Chondrocyte (in vitro differentiated cells): ENCODE measurements at regions not wholly inside any gene's neighbourhood (a gene's known extent, or its start where the extent isn't known, plus 50 kb on each side); places are given as distances from the start of the nearest gene placed in this dataset.

Source experiments
- DNase-seq: peaks from one replicate; pipeline ENCODE4 v3.0.0; 2021; ENCODE audit warnings: mixed read lengths, low spot score
- H3K27ac Mint-ChIP-seq: one replicate; pipeline ENCODE4 v1.8.0; 2021; ENCODE audit warnings: mild to moderate bottlenecking, moderate library complexity, mixed read lengths; ENCODE audit not compliant: unreplicated experiment
- H3K27me3 Mint-ChIP-seq: 2 replicates; pipeline ENCODE4 v1.8.0; 2021; ENCODE audit warnings: low read depth, mixed read lengths
- H3K36me3 Mint-ChIP-seq: 2 replicates; pipeline ENCODE4 v1.8.0; 2021; ENCODE audit warnings: low read depth, mixed read lengths
- H3K4me1 Mint-ChIP-seq: 2 replicates; pipeline ENCODE4 v1.8.0; 2021; ENCODE audit warnings: low read depth, mild to moderate bottlenecking, mixed read lengths
- H3K4me3 Mint-ChIP-seq: one replicate; pipeline ENCODE4 v1.8.0; 2021; ENCODE audit warnings: mild to moderate bottlenecking, moderate library complexity, mixed read lengths; ENCODE audit not compliant: unreplicated experiment
- H3K9me3 Mint-ChIP-seq: 2 replicates; pipeline ENCODE4 v1.8.0; 2021; ENCODE audit warnings: low read depth, mixed read lengths
- TF ChIP-seq, protein P1 (sequence below): fragments of 200-600 bp; sonication (generic); IDR thresholded peaks from 2 replicates; pipeline ENCODE4 v1.5.0; 2021; ENCODE audit warnings: antibody characterized with exemption, mild to moderate bottlenecking, moderate library complexity

DNA sequence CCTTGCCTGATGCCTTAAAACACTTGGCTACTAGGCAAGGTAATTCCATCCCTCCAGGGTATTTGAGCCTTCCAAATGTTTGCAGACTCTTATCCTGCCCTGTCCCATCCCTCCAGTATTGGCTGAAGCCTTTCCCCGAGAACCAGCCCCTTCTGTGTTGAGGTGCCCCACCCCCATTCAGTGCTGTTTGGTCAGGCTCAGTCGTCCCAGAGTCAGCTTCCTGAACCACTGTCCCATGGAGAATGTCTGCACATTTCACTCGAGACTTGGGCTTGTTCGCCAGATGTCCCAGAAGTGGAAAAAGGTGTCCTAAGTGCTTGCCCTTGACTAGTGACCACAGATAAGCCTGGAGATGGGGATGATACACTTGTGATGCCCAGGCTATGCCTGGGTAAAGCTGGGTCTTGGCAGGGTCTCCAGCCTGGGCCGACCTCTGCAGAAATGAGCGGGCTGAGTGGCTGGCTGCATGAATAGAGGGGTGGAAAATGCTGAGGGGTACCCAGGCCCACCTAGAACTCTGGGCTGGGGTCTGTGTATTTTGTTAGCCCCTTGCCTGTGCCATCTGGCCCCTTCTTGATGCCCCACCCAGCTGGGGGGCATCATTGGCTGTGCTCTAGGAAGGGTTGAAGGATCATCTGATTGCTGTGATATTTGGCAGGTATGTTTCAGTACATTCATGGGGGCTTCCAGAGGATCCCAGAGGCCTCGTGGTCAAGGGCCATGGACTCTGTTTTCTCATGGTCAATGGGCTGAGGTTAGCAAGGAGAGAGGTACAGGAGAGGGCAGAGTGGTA lies 178.4 kb downstream of the MACROH2A1 start:
- Mint-ChIP-seq H3K4me3 (no peak overlapping the region), H3K9me3 (no peaks in the 10 kb centered on the region), H3K27me3 (peaks cover 25% of the 10 kb centered on the region), H3K4me1 (no peaks in the 10 kb centered on the region), H3K27ac (no peak overlapping the region), H3K36me3 (no peaks in the 10 kb centered on the region)
- TF ChIP-seq, protein P1, sequence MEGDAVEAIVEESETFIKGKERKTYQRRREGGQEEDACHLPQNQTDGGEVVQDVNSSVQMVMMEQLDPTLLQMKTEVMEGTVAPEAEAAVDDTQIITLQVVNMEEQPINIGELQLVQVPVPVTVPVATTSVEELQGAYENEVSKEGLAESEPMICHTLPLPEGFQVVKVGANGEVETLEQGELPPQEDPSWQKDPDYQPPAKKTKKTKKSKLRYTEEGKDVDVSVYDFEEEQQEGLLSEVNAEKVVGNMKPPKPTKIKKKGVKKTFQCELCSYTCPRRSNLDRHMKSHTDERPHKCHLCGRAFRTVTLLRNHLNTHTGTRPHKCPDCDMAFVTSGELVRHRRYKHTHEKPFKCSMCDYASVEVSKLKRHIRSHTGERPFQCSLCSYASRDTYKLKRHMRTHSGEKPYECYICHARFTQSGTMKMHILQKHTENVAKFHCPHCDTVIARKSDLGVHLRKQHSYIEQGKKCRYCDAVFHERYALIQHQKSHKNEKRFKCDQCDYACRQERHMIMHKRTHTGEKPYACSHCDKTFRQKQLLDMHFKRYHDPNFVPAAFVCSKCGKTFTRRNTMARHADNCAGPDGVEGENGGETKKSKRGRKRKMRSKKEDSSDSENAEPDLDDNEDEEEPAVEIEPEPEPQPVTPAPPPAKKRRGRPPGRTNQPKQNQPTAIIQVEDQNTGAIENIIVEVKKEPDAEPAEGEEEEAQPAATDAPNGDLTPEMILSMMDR = no peak
- DNase-seq = no peak

DNA sequence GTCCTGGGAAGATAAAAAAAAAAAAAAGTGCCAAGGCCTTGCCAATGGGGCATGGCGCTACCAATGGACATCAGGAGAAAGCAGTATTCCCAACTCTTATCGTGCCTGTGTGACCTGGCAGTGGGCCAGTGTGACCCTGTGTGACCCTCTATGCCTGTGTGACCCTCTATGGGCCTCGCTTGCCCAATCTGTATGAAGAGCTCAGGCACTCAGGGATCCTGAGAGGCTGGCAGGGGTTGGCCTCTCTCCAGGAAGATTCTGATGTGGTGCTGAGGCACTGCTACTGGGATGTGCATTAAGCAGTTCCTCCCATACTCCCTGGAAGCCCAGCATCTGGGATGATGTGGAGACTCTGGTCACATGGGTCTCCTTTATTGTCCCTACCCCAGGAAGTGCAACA lies 179.2 kb downstream of the MACROH2A1 start:
- Mint-ChIP-seq H3K9me3 (no peaks in the 10 kb centered on the region), H3K36me3 (no peaks in the 10 kb centered on the region), H3K27me3 (peaks cover 32% of the 10 kb centered on the region), H3K4me1 (no peaks in the 10 kb centered on the region), H3K4me3 (no peak overlapping the region), H3K27ac (no peak overlapping the region)
- DNase-seq = no peak
- TF ChIP-seq, protein P1 = no peak

DNA sequence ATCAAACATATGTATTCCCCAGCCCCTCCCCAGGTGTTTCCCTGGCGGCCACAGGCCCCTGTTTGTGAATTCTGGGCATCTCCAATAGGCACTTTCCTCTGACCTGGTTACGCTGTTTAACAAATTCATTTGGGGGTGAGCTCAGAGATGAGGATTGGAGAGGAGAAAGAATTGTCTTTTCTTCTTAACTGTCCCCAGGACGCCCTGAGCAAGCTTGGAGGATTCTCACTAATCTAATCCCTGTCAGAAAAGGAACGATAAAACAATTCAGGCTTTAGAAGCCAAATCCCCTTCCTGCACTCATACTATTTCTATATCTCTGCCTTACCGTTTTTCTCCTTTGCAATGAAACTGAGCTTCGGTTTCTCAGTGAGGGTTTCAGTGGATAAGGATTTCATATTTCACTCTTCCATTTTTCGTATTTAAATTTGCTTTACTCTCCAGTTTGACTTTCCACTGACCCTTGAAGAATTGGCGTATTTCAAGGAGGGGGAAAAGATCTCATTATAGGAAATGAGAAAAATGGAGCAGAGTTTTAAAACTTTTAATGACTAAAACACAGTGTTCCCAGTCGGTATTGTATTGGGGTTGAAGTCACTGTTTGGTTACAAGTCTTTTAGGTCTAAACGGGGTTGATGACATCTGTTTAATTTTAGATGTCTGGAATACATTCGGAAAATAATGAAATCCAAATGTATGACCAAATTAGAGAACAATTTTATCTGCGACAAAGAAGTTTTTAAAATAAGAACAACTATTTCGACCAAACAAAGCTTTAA lies 180.1 kb downstream of the MACROH2A1 start:
- Mint-ChIP-seq H3K4me3 (no peak overlapping the region), H3K9me3 (no peaks in the 10 kb centered on the region), H3K4me1 (no peaks in the 10 kb centered on the region), H3K27ac (no peak overlapping the region), H3K27me3 (peaks cover 26% of the 10 kb centered on the region), H3K36me3 (no peaks in the 10 kb centered on the region)
- no peak for DNase-seq
- TF ChIP-seq, protein P1 = no peak

DNA sequence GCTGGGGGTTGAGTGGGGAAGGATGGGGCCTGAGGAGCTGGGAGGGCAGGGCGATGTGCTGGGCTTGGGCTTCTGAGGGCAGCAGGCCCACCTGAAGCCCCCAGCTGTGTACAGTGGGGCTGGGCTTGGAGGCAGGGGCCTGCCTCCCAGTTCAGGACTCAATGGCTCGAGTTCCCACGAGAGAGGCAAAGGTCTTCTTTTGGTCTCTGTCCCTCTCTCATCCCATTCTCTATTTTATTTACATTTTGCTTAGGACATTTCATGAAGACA lies 180.6 kb downstream of the MACROH2A1 start:
- Mint-ChIP-seq H3K4me1 (no peaks in the 10 kb centered on the region), H3K36me3 (no peaks in the 10 kb centered on the region), H3K4me3 (no peak overlapping the region), H3K27ac (no peak overlapping the region), H3K27me3 (peaks cover 21% of the 10 kb centered on the region), H3K9me3 (no peaks in the 10 kb centered on the region)
- peak; percentile 47 for DNase-seq
- TF ChIP-seq, protein P1 = no peak

DNA sequence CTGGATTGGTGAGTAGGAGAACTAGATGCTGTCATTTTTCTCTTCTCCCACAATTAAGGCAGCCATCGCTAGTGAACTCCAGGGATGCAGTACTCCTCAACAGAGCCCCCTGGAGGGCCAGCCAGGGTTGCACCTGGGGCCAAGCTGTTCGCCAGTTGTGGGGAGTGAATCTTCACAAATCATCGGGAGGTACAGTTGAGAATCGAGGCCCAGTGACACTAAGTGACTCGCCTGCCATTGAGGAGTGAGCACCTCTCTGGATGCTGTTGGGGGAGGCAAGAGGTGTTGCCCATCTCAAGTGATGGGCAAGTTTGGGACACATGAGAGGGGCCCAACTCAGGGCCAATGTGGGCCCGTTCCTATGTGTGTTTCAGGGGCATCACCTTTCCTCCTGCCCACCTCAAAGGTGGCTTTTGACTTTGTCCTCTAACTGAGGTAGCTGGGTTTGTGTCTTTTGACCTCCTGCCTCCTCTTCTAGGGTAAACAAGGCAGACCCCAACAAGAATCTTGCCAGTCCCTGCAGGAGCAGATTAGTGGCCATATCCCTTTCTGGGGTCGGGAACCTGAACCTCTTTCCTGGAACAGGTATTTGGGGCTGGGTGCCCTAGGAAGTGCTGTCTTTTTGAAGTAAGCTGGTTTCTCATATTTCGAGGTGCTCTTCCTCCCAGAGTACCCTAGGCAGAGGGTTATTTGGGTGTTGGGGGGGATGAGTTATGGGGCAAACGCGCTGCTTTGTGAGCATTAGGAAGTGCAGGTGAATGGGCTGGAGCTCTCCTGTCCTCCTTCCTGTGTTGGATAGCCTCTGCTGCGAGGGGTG lies 181.2 kb downstream of the MACROH2A1 start:
- no peak overlapping the region for H3K4me3 Mint-ChIP-seq
- peaks cover 18% of the 10 kb centered on the region for H3K27me3 Mint-ChIP-seq
- H3K4me1 Mint-ChIP-seq = no peaks in the 10 kb centered on the region
- H3K27ac Mint-ChIP-seq = no peak overlapping the region
- DNase-seq = no peak
- no peaks in the 10 kb centered on the region for H3K9me3 Mint-ChIP-seq
- TF ChIP-seq, protein P1 = no peak
- H3K36me3 Mint-ChIP-seq = no peaks in the 10 kb centered on the region
